GM12878 (cell line): ENCODE measurements at regions not wholly inside any gene's neighbourhood (a gene's known extent, or its start where the extent isn't known, plus 50 kb on each side); places are given as distances from the start of the nearest gene placed in this dataset.

Source experiments
- EZH2 ChIP-seq: IDR thresholded peaks from 2 replicates; pipeline ENCODE4 v1.6.1; 2012; ENCODE audit warnings: low read depth, mild to moderate bottlenecking, control low read depth, inconsistent platforms, low read length, borderline replicate concordance; ENCODE audit not compliant: control insufficient read depth
- TF ChIP-seq, protein P1 (sequence below), 3 experiments: IDR thresholded peaks in 2 of 3; conservative IDR thresholded peaks in 1 of 3; 2 replicates each; pipeline ENCODE4 v1.5.1; 2011; ENCODE audit warnings: low read depth in 3 of 3, low read length in 3 of 3, mild to moderate bottlenecking in 3 of 3, control low read depth in 2 of 3, moderate library complexity in 2 of 3, inconsistent platforms in 1 of 3, mixed read lengths in 1 of 3; ENCODE audit not compliant: control insufficient read depth in 2 of 3, insufficient read depth in 1 of 3; ENCODE audit errors: extremely low read depth in 1 of 3

DNA sequence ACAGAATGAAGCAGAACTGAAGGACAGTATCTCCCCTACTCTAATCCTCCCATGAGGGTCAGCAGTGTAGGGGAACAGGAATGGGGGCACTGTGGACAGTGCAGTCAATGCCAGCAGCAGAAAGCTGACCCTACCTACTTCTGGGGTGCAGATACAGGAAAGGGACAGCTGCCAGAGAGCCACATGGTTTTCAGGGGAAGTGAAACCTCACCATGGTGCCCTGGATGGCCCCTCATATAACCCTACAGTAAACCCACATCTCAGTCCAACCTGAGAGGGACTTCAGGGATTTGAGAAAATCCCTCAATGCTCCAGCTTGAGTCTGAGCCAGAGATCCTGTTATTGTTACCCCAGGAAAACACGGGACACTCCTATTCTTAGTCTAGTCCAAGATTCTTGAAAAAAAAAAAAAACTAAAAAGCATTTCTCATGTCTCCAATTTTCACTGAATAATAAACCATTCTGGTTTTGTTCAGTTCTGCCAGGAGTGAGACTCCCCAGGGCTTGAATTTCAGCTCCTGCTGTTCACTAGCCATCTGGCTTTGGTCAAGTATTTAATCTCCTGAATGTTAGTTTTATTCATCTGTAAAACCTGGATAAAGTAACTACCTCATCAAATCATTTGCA is 511.6 kb upstream of the ARGLU1 start:
- TF ChIP-seq, protein P1, sequence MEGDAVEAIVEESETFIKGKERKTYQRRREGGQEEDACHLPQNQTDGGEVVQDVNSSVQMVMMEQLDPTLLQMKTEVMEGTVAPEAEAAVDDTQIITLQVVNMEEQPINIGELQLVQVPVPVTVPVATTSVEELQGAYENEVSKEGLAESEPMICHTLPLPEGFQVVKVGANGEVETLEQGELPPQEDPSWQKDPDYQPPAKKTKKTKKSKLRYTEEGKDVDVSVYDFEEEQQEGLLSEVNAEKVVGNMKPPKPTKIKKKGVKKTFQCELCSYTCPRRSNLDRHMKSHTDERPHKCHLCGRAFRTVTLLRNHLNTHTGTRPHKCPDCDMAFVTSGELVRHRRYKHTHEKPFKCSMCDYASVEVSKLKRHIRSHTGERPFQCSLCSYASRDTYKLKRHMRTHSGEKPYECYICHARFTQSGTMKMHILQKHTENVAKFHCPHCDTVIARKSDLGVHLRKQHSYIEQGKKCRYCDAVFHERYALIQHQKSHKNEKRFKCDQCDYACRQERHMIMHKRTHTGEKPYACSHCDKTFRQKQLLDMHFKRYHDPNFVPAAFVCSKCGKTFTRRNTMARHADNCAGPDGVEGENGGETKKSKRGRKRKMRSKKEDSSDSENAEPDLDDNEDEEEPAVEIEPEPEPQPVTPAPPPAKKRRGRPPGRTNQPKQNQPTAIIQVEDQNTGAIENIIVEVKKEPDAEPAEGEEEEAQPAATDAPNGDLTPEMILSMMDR (IDR thresholded peaks at IDR 0.05 in 2 of 3, conservative IDR thresholded peaks at IDR 0.05 in 1 of 3; ENCODE audit: control insufficient read depth in 2 of 3, extremely low read depth in 1 of 3, insufficient read depth in 1 of 3, low read depth in 3 of 3, low read length in 3 of 3) = no peak
- no peak for TF ChIP-seq EZH2
